T-helper 1 cell treated with Interleukin-12 subunit alpha and Interleukin-12 subunit beta and Interleukin-4 antibody, amounts not matched to agents 30 ng/mL and 1 ng/mL, for 36 hours (primary cell): ENCODE measurements at regions not wholly inside any gene's neighbourhood (a gene's known extent, or its start where the extent isn't known, plus 50 kb on each side); places are given as distances from the start of the nearest gene placed in this dataset.

ENCODE experiments used
- intact Hi-C: fragments of 100-400 bp; cut with micrococcal nuclease; formaldehyde crosslinking; loops from one replicate; pipeline ENCODE4 v1.15.1; 2024

DNA sequence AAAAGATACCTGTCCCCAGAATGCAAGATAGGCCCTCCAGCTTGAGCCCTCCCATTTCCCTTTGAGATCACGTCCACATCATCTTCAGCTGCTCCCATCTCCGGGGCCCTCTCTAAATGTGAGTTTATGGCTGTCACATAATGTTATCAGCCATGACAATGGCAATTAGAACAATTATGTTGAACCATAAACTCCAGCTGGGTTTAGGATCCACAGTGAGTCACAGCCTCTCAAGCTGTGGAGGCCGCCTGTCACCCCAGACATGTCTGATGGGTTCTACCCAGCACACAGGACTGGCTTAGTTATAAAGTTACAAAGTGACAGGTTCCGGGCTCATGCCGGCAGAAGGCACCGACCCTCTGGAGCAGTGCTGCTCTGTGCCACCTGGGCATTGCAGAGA is 597.3 kb downstream of the PTPRU start:
- intact Hi-C loops = no loop called here

DNA sequence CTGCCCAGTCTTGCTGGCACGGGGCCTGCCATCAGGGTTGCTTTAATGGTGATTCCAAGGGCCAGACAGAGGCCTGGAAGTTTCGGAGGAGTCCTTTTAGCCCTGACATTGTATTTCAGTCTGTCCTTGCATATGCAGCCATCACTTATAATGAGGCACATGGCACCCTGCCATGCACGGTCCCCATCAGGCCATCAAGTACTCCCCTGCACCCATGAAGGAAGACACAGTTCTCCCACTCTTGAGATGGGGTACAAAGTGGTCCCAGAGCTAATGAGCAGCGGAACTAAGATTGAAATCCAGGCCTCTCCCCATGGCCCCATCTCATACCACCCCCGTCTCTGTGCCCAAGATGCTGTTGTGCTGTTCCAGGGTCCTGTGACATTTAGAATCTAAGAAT is 596.6 kb downstream of the PTPRU start:
- intact Hi-C loops = no loop called here

DNA sequence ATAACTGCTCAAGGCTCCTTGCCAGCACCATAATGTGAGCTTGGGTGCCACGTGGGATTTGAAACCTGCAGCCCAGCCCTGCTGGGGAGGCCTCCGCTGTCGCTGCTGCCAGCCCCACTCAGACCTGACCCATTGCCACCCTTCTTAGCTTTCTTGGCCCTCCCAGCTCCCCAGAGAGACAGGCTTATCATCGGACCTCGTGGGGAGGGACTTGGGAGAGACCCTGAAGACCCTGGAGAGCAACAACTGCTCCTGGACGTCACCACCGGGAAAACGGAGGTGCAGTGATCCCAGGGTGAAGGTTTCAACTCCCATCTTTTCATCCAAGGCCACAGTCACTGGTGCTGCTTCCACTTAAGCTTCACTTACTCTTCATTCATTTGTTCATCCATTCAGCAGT is 596.1 kb downstream of the PTPRU start:
- intact Hi-C loops = no loop called here

DNA sequence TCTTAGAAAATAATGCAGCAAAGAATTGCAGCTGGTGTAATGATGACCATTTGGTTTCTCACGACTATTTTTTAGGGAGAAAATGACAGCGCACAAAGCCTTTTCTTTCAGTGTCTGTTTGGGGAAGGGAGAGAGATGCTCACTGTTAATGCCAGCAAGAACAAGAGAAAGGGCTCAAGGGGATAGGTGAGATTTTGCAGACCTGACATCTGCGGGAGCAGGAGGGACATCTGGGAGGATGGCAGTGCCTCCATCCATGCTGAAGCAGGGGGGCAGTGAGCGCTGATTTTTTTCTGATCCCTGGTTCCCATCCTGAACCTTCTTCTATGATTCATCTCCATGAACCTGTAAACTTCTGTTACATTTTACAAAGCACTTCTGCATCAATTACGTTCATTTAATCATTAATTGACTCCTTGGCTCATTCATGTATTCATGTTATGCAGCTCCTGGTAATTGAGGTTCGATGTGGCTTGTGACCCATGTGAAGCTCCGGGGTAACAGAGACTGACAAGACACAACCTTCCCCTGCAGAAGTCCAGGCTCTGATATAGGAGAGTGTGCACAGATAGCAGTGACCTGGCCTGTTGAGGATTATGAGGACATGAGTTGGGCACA is 595.3 kb downstream of the PTPRU start:
- intact Hi-C loops = no loop called here

DNA sequence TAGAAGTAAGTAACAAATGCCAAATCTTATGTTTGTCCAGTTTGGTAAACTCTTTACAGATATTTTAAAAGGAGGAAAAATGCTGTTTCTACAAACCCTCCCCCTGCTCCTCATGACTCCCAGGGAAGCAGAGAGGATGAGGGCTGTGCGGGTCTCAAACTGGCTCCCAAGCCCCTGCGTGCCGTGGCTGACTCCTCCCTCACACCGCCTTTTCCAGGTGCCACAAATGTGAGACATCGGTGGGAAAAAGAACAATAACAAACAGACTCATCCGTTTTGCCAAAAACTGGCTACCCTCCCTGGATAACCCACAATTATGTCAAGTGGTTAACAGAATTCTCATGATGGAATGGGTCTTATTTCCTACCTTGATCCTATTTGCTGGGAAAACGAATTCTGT is 594.6 kb downstream of the PTPRU start:
- intact Hi-C loops = no loop called here

DNA sequence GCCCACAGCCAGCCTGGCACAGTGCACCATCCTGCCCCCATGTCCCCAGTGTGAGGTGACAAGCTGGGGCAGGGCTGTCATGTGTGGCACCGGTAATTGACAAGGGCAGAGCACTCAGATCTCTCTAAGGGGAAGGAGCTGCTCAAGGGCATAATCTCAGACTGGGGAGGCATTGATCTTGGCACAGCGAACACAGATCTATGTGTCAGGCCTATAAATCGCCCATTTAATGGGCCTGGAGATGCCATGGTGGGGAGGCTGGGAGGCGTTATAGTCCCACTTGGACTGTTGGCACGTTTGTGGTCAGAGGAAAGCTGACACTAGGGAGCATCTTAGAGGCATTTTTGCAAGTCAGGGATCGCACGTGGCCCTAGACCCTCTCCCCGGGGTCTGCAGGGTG is 594.1 kb downstream of the PTPRU start:
- intact Hi-C loops = no loop called here

DNA sequence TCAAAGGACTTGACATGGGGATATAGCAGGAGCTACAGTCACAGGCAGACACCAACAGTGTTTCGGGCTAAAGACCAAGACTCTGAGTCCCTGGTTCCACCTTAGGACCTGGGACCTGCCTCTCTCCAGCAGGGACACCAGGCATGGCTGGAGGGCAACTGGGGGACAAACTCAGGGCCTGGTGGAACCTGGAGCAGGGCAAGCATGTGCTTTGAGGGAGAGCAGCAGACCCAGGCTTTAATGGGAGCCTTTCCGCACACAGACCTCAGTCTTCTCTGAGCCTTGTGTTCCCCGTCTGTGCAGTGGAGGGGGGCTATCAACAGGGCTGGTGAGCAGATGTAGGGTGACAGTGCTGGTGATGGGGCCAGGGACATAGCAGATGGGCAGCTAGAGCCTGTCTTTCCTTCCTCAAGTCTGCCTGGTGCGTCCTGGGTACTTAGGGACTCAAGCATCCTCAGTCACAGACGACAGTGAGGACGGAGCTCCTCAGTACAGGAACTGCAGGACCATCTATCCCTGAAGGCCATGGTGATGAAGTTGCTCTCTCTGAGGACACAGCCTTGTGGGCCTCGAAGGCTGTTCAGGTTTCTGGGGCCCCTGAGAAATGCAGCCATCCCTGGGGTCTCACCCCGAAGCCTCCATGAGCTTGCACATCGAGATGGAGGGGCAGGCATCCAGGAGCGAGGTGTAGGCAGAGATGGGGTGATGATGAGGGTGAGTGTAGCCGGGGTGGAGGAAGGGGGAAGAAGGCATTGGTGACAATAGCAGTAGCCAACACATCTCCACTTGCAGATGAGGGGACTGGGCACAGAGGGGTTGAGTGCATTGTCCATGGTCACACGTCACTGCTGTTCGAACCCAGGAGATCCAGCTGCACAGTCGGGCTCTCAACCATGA is 593.4 kb downstream of the PTPRU start:
- intact Hi-C loops = no loop called here

DNA sequence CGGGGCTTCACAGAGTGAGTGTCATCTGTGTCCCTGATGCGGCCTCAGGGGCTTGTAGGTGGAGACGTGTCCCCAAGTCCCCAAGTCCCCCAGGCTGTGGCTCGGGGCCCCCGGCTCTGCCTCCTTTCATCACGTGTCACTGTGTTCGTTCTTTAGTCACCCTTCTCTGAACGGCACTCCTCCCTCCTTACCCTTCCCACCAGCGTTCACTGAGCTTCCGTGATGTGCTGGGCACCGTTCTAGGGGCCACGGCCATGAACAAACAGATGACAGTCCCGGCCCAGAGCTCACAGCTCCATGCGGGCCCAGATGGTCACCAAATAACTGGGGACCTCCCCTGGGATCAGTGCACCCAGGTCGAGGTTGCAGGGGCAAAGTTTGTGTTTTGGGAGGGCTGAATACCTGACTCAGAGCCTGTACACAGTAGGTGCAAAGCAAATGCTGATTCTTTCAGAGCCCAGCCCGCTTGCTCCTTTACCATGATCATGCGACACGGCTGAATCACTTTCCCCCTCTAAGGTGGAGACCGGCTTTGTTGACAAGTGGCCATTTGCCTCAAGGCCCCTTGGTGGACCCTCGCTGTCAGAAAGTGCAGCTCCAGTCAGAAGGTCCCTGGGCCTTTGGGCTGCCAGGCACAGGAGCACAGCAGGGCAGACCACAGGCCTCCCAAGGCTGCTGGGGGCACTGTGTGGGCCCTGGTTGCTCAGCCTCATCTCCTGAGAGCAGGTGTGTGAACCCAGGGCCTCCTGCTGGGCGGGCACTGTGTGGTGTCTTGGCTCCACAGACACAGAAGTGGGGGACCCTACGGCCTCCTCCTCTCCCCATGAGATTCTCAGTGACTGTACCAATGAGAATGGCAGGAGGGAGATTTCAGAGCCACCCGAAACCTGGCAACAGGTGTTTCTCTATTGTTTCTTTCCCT is 592.5 kb downstream of the PTPRU start:
- intact Hi-C loops = no loop called here

DNA sequence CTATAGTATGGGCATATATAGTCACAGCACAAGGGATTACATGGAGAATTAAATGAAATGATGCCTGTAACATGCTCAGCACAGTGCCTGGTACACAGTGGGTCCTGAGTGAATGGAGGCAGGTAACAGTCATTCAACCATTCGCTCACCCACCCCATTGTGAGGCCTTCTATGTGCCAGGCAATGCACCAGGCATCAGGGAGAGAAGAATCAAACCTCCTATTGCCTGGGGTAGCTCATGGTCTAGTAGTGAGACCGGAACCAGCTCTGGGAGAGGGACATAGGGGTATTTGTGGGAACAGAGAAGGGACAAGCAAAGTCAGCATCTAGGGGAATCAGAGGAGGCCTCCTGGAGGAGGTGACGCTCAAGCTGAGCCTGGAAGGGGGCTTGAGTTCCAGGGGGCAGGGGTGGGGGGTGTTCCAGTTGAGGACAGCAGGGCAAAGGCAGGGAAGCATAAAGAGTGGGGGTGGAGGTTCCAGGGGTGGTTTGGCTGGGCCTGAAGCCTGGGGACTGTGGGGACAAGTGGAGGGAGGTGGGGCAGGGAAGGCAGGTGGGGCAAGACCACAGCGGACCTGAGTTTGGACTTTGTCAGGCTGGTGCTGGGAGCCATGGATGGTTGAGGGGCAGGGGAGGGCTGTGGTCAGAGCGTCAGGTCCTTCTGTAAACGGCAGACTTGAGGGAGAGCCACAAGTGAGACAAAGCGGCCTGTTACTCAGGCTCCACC is 591.6 kb downstream of the PTPRU start:
- intact Hi-C loops = no loop called here

DNA sequence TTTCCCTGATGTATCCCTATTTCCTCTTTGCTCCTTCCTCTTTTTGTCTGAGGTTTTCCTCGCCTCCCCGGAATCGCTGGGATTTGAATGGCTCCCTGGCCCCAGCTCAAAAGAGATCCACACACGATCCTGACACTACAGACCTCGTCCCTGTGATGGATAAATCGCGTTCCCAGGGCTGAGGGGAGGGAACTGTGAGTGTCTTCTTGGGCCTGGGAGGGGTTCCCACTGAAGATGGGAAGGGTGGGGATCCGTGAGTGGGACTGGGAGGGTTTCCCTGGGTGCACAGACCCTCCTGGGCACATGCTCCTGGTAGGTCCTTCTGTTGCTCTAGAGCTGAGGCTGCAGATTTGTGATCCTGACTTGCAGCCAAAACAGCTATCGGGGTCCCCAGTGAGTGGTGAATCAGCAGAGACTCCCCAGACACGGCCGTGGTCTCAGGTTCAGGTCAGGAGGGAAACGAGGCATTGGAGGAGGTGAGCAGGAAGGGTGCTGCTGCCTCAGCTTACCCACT is 591.0 kb downstream of the PTPRU start:
- intact Hi-C loops = no loop called here

DNA sequence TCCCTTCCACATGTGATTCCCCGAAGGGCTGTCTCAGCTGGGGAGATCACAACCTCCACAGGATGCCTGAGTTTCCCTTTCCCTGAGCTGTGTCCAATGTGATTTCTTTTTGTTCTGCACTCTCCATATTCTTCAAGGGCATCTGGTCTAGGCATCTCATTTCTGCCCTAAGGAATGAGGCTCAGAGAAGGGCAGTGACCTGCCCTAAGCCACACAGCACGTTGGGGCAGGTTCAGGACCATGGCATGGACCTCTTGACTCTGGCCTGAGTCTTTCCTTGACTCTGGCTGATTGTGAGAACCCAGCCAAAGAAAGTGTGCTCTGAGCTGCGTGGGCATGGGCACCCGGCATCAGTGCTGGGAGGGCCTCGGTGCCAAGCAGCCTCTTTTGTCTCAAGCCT is 590.3 kb downstream of the PTPRU start:
- intact Hi-C loops = no loop called here

DNA sequence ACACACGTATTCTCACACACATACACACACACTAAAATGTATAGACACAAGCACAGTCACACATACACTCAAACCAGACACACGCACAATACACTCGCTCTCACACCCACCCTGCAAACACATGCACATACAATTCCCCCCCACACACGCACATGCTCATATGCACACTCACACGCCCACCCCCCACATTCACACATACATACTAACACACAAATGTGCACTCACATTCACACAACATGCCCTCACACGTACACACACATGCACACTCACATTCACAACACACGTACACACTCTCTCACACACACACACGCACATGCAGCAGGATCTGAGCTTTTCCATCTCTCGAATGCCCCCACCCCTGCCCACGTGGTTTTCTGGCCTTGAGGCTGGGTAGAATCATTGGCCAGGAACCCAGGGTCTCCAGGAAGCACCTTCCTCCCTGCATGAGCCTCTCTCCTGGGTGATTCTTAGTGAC is 589.7 kb downstream of the PTPRU start:
- intact Hi-C loops = no loop called here

DNA sequence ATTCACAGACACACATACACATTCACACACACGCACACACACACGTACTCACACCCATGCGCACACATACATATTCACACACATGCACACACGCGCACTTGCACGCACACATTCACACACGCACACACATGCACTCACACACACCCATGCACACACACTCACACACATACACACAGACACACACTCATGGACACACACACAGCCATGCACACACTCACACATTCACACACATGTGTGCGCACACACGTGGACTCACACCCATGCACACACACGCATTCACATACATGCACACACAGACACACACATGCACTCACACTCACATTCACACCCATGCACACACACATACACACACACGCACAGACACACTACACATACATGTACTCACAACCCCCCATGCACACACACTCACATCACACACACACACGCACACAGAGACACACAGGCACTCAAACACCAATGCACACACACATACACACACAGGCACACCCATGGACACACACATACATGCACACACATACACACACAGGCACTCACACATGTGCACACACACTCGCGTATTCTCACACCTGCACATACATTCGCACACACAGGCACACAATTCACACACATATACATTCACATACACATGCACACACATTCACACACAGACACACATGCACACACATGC is 589.1 kb downstream of the PTPRU start:
- intact Hi-C loops = no loop called here

DNA sequence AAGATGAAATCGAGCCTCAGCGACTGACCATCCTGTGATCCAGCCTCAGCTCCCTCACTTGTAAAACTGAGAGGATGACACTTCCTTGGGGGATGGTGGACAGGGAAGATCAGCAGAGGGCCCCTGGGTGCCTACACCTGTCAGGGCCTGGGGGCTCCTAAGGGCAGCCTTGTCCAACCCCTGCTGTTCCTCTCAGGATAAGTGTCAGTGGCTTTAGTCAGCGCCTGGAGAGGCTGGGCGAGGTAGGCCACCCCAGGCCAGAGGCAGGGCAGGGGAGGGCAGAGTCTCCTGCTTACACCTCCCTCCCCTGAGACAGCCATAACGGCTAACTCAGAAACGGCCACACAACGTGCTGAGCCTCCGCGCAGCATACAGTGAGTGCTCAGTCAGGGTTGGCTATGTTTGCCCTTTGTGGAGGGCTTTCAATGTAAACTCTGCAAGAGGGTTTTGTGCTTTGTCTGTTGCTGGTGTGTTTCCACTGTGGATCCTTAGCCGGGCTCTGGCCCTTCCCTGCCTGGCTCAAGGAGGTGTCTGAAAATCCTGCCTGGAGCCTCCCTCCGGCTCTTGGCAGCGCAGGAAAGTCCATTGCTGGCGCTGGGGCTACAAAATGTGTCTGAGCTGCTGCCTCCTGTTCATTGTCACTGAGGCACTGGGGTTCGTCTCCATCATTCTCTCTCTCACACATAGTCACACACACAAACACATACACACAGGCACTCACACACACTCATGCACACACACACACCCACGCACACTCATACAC is 588.4 kb downstream of the PTPRU start:
- intact Hi-C loops = no loop called here

DNA sequence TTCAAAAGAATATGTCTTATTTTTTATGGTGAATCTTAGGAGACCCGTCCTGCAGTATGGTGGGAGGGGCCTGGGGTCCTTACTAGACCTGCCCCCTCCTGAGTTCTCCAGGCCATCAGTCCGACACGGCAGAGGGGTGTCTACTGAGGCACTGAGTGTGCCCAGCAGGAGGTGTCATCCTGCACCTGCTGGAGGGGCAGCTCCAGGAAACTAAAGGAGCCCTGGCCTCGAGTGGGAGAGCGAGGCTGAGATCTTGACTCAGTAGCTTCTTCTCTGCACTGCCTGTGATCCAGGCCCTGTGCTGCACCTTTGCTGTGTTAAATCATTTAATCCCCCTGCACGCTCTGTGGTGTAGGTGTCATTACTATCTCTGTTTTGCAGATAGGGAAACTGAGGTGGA is 587.7 kb downstream of the PTPRU start:
- intact Hi-C loops = no loop called here

DNA sequence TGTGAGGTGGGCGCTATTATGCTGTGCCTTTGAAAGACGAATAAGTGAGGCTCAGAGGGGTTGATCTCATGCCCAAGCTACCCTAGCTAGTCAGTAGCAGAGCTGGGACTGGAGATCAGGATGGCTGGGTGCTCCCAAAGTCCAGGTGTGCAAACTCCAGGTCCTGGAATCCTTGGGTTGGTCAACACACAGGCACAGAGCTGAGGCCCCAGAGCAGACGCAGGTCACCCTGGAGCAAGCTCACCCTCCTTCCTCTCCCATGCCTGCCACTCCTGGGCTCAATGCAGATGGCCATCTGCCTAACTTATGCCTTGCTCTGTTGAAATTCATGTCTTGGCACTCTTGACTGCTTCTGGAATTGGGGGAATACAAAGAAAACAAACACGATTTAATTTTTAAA is 587.2 kb downstream of the PTPRU start:
- intact Hi-C loops = no loop called here

DNA sequence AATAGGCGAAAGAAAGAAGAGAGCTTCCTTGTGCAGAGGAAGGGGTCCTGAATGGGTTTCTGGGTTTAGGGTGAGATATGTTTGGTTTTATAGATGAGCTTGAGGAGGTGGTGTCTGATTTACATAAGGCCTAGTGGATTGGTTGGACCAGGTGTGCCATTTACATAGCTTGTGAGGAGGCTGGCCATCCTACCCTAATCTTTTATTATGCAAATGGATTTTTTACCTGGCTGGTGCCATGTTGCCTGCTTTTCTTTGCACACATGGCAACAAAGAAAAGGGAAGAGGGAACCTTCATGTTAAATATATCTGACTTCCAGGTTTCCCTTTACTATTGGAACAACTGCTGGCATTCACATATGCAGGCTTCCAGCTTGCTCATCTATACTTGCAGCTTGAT is 585.3 kb downstream of the PTPRU start:
- intact Hi-C loops = no loop called here

DNA sequence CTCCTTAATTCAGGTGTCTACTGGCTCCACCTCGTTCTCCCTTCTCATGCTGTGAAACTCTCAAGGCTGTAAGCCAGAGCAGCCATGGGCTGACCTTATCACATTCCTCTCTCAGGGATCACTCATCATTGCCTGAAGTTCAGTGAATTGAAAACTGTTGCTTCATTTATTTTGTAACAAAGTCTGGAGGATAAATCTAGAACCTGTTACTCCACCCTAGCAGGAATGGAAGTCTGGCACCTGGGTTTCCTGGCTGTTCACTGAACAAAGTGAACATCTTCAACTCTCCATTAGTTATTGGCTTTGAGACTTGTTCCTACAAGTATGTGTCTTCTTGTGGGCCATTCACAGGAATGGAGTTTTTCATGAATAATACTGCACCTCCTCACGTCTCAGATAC is 584.1 kb downstream of the PTPRU start:
- intact Hi-C loops = no loop called here

DNA sequence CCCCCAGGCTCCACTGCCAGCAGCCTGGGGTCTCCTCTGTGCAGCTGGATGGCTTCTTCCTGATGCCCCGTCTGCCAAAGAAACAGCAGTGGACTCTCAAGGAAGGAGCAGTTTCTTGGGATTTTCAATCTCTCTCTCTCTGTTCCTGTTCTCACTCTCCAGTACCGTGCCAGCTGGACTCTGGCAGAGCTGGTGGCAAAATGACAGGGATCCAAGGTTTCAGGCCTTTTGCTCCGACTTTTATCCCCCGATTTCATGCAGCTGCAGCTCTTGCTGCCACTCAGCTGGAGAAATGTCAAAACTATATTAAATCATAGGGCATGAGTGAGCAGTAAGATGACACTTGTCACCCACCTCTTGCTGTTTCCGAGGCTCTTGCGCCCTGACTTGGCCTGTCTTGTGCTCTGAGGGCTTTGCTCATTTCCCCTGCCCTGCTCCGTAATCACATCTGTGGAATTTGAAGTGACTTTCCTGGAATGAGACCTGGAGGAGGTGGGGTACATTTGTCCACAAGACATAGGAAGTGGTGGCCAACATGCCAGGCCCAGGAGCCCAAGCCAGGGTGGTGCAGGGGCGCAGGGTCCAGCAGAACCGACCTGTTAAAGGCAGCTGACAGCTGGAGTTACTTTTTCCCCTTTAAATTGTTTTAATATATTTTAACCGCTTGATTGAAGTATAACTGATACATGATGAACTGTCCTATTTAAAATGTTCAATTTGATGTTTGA is 576.2 kb downstream of the PTPRU start:
- intact Hi-C loops = no loop called here
